Upper lobe of left lung (tissue), 4 donors: ENCODE measurements at regions not wholly inside any gene's neighbourhood (a gene's known extent, or its start where the extent isn't known, plus 50 kb on each side); places are given as distances from the start of the nearest gene placed in this dataset.

Experiments
- EP300 ChIP-seq, 4 donors: sonication (generic); formaldehyde crosslinking; IDR thresholded peaks; one replicate each; pipeline ENCODE4 v1.5.1; 2017; ENCODE audit warnings: antibody characterized with exemption in 4 of 4, control low read depth in 2 of 4
- POLR2A ChIP-seq, 4 donors: fragments of 450-650 bp; IDR thresholded peaks; one replicate each; pipeline ENCODE4 v1.5.1; 2016 to 2017; ENCODE audit warnings: antibody characterized with exemption in 4 of 4, mild to moderate bottlenecking in 2 of 4
- POLR2AphosphoS5 ChIP-seq, 2 donors: sonication (generic); formaldehyde crosslinking; IDR thresholded peaks; one replicate each; pipeline ENCODE4 v1.5.1; 2017; ENCODE audit warnings: antibody characterized with exemption in 2 of 2
- TF ChIP-seq, protein P1 (sequence below), 6 experiments: fragments of 450-650 bp in 4 of 6; fragments of 200-600 bp in 2 of 6; sonication (generic) in 2 of 6; IDR thresholded peaks; one replicate each; pipeline ENCODE4 v1.5.1; 2016 to 2019; ENCODE audit warnings: antibody characterized with exemption in 6 of 6

- TF ChIP-seq, protein P1, sequence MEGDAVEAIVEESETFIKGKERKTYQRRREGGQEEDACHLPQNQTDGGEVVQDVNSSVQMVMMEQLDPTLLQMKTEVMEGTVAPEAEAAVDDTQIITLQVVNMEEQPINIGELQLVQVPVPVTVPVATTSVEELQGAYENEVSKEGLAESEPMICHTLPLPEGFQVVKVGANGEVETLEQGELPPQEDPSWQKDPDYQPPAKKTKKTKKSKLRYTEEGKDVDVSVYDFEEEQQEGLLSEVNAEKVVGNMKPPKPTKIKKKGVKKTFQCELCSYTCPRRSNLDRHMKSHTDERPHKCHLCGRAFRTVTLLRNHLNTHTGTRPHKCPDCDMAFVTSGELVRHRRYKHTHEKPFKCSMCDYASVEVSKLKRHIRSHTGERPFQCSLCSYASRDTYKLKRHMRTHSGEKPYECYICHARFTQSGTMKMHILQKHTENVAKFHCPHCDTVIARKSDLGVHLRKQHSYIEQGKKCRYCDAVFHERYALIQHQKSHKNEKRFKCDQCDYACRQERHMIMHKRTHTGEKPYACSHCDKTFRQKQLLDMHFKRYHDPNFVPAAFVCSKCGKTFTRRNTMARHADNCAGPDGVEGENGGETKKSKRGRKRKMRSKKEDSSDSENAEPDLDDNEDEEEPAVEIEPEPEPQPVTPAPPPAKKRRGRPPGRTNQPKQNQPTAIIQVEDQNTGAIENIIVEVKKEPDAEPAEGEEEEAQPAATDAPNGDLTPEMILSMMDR (IDR thresholded peaks at IDR 0.05): no peak
- TF ChIP-seq POLR2A (IDR thresholded peaks at IDR 0.05): no peak
- TF ChIP-seq POLR2AphosphoS5 (IDR thresholded peaks at IDR 0.05): no peak
- no peak for TF ChIP-seq EP300 (IDR thresholded peaks at IDR 0.05)
These were observed 352.4 kb upstream of the PKDCC start for GRCh38 chr2:41695198-41696113.
